IMR-90 (cell line): ENCODE measurements at regions not wholly inside any gene's neighbourhood (a gene's known extent, or its start where the extent isn't known, plus 50 kb on each side); places are given as distances from the start of the nearest gene placed in this dataset.

Experiments
- SMC3 ChIP-seq: fragments of 150-350 bp; IDR thresholded peaks from 2 replicates; pipeline ENCODE4 v1.6.1; 2016; ENCODE audit warnings: low read depth, mild to moderate bottlenecking, antibody characterized with exemption, low read length, moderate library complexity
- USF2 ChIP-seq: fragments of 150-350 bp; IDR thresholded peaks from 2 replicates; pipeline ENCODE4 v1.6.1; 2017; ENCODE audit warnings: mild to moderate bottlenecking, antibody characterized with exemption, low read length, low read depth
- TF ChIP-seq, protein P1 (sequence below): conservative IDR thresholded peaks from 2 replicates; pipeline ENCODE4 v1.5.1; 2012; ENCODE audit warnings: mild to moderate bottlenecking, low read depth, low read length, improper control_type of control experiment

DNA sequence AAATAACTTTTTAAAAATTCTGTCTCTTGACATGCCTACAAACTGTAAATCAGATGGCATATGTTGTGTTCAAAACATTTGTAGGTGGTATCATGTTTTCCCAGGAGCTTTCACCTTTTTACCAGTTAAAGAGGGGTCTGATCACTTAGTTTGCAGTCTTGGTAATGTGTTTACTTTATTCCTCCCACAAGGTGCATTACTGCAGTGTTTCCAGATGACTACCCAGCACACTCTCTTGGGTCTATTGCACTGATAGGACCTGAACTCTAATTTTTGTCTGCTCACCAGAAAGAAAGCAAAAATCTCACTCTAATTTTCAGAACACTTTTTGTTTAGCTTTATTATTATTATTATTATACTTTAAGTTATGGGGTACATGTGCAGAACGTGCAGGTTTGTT is 734.1 kb downstream of the GBE1 start:
- TF ChIP-seq, protein P1, sequence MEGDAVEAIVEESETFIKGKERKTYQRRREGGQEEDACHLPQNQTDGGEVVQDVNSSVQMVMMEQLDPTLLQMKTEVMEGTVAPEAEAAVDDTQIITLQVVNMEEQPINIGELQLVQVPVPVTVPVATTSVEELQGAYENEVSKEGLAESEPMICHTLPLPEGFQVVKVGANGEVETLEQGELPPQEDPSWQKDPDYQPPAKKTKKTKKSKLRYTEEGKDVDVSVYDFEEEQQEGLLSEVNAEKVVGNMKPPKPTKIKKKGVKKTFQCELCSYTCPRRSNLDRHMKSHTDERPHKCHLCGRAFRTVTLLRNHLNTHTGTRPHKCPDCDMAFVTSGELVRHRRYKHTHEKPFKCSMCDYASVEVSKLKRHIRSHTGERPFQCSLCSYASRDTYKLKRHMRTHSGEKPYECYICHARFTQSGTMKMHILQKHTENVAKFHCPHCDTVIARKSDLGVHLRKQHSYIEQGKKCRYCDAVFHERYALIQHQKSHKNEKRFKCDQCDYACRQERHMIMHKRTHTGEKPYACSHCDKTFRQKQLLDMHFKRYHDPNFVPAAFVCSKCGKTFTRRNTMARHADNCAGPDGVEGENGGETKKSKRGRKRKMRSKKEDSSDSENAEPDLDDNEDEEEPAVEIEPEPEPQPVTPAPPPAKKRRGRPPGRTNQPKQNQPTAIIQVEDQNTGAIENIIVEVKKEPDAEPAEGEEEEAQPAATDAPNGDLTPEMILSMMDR = no peak
- TF ChIP-seq SMC3 (no peak), USF2 (no peak)
